Suppressor macrophage treated with lipopolysaccharide for 1 hour (primary cell): ENCODE measurements at regions not wholly inside any gene's neighbourhood (a gene's known extent, or its start where the extent isn't known, plus 50 kb on each side); places are given as distances from the start of the nearest gene placed in this dataset.
"Not testable (repeated sequence)": the region's sequence is repeated elsewhere in the genome, so short reads cannot be mapped to it uniquely, and the experiment has no call there.

Experiments used
- DNase-seq, 3 donors: peaks; one replicate each; pipeline ENCODE4 v3.0.0-alpha.2; 2020 to 2022

DNA sequence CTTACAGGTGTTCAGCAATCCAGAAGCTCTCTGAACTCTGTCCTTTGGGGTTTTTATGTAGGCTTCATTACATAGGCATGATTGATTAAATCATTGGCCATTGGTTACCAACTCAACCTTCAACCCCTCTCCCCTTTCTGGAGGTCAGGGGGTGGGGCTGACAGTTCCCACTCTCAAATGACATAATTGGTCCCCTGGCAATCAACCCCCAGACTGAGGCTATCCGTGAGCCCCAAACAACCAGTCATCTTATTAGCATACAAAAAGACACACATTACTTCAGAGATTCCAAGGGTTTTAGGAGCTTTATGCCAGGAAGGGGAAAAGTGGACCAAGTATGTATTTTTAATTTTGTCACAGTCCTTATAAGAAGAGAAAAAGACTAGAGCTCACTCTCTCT, 92.1 kb downstream of the ZNF467 start:
- DNase-seq: no peak

DNA sequence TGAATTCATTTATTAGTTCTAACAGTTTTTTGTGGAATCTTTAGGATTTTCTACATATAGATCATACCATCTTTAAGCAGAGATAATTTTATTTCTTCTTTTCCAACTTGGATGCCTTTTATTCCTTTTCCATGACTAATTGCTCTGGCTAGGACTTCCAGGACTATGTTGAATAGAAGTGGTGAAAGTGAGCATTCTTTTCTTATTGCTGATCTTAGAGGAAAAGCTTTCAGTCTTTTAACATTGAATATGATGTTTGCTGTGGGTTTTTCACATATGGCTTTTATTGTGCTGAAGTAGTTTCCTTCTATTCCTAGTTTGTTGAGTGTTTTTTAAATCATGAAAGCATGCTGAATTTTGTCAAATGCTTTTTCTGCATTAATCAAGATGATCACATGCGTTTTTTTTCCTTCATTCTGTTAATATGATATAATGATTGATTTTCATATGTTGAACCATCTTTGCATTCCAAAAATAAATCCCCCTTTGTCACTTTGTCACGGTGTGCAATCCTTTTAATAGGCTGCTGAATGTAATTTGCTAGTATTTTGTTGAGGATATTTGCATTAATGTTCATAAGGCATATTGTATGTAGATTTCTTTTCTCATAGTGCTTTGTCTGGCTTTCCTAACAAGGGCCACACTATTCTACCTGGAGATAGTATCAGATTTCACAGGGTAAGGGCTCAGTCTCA, 92.9 kb downstream of the ZNF467 start:
- no peak for DNase-seq

DNA sequence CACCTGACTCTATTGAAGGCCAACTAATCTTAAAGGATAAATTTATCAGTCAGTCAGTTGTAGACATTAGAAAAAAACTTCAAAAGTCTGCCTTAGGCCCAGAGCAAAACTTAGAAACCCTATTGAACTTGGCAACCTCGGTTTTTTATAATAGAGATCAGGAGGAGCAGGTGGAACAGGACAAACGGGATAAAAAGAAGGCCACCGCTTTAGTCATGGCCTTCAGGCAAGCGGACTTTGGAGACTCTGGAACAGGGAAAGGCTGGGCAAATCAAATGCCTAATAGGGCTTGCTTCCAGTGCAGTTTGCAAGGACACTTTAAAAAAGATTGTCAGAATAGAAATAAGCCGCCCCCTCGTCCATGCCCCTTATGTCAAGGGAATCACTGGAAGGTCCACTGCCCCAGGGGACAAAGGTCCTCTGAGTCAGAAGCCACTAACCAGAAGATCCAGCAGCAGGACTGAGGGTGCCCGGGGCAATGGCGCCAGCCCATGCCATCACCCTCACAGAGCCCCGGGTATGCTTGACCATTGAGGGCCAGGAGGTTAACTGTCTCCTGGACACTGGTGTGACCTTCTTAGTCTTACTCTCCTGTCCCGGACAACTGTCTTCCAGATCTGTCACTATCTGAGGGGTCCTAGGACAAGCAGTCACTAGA, 98.5 kb downstream of the ZNF467 start:
- DNase-seq: not testable (repeated sequence)

DNA sequence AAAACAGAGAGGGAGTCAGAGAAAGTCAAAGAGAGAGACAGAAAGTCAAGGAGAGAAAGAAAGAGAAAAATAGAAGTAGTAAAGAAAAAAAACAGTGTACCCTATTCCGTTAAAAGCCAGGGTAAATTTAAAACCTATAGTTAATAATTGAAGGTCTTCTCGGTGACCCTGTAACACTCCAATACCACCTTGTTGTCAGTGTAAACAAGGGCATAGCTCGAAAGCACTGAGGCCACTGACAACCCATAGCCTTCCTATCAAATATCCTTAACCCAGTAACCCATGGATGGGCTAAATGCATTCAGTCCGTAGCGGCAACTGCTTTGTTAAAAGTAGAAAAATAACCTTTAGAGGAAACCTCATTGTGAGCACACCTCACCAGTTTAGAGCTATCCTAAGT, 100.4 kb downstream of the ZNF467 start:
- no peak for DNase-seq

DNA sequence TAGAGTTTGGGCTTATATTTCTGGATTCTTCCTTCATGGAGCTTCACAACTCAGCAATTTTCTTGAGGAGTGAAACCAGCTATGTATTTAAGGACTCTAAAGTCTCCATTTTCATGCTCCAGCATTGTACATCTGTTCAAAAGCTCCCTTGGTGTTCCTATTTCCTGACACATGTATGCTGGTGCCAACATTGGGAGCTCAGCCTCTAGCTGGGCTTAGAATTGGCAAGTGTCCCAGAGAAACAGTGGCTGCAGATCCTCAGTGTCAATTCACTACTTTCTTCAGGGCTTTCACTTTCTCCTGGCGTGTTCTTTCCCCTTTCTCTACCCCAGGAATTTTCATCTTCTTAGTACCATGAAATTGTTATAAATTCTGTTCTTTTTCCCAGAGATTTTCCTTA, 103.1 kb downstream of the ZNF467 start:
- peak in 1 of 3 donors; percentile 3 for DNase-seq

DNA sequence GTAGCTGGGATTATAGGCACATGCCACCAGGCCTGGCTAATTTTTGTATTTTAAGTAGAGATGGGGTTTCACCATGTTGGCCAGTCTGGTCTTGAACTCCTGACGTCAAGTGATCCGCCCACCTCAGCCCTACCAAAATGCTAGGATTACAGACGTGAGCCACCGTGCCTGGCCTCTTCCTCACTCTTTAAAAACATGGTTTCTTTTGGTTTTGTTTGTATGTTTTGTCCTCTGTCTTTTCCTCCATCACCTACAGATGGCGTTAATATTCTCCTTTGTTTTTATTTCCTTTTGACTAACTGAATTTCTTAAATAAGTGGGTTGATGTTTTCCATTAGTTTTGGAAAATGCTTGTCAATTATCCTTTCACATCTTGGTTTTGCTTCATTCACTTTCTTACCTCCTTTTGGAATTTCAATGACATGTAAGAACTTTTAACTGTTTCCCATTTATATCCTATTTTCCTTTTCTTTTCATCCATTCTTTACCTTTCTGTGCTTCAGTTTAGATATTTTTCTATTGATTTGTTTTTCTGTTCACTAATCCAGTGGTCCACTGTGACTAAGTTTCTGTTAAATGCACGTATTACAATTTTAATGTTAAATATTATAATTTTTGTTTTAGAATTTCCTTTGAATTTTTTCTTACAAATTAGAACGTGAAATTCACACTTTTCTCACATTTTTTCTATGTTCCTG, 104.1 kb downstream of the ZNF467 start:
- peak; percentile 20 to 52 (median 27) for DNase-seq

GRCh38 chr7:149666360-149666945, 106.9 kb downstream of the ZNF467 start:
- DNase-seq: no peak

DNA sequence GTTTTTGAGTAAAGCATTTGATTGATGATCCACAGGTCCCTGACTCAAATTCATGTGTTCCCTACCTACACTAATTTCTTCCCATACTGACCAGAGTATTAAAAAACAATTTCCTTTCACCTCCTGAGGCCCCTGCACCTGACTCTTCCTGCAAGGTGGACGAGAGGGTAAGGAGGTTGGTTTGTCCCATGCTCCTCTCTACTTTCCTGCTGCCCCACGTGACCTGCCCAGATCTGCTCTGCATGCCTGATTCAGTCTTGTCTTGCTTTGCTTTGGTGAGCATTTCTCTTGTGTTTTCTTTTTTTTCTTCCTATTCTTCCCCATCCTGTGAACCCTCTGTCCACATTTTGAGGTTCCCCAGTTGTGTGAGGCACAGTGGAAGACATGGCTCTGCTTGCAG, 107.8 kb downstream of the ZNF467 start:
- DNase-seq: not testable (repeated sequence)

DNA sequence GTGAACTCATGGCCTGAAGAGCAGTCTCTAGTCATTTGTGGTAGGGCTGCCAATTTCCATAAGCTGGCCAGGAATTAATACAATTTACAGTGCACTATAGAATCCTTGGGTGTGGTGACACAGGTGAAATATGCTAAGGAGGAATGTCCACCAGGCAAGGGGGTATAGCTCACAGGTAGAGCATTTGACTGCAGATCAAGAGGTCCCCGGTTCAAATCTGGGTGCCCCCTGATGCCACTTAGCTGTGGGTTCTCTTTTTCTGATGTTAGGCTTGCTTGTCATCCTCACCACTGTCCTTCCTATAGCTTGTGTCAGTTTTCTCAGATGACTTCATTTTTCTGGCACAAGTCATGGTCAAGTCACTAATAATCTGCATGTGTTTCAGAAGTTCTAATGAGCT, 108.7 kb downstream of the ZNF467 start:
- no peak for DNase-seq

DNA sequence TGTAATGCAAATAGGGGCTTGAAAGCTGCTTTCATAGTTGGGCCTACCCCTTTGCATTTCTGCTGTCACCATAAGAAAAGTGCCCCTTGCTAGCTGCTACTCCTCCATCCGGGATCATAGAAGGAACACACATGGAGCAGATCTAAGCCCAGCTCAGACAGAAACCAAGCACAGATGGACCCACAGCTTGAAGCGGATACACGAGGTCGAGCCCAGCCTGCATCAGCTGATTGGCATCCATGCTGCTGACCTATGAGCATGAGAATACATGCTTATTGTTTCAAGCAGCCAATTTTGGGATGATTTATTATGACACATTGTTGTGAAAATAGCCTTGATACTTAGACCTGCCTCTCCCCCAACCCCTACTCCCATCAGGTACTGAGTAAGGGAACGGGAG, 109.2 kb downstream of the ZNF467 start:
- no peak for DNase-seq

DNA sequence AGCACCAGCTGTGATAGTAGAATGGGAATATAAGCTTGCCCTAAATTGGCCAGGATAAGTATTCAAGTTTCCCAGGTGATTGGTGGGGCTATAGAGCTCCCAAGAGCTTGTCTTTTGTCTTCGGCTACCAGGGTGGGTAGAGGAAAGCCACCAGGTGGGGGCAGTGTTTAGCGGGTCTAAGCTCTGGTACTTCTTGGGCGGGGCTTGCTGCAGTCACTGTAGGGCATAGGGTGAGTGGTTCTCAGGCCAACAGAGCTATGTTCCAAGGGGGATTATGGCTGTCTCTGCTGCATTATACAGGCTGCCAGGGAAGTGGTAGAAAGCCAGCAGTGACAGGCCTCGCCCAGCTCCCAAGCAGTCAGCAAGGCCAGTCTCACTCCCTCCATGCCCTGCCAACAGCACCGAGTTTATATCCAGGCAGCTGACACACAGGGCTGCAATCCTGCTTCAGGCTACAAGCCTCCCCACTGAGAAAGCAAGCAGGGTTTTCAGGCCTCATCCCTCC, 110.7 kb downstream of the ZNF467 start:
- peak; percentile 72 to 89 (median 84) for DNase-seq

GRCh38 chr7:149655784-149656183, 117.6 kb downstream of the ZNF467 start:
- DNase-seq: no peak

DNA sequence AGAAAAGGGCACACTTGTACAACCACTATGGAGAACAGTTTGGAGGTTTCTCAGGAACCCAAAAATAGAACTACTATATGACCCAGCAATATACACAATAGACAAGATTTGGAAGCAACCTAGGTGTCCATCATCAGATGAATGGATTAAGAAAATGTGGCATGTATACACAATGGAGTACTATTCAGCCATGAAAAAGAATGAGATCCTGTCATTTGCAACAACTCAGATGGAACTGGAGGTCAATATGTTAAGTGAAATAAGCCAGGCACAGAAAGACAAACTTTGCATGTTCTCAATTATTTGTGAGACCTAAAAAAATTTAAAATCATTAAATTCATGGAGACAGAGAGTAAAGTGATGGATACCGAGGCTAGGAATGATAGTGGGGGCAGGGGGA, 118.8 kb downstream of the ZNF467 start:
- DNase-seq: no peak

DNA sequence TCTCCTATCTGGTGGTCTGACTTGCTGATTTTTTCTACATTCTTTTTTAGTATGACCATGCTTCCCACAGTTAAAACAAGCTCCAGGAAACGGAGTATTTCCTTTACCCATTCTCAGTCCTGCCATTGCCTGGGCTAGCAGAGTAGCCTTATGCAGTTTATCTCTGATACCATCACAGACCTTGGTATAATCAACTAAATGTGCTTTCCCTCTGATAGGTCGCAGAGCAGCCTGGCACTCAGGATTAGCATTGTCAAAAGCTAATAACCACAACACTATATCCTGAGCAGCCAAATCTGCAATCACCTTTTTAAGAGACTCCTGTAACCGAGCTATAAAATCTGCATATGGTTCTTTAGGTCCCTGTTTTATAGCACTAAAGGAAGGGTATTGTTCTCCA, 123.2 kb downstream of the ZNF467 start:
- not testable (repeated sequence) for DNase-seq

- no peak for DNase-seq
These were observed 128.6 kb downstream of the ZNF467 start for GRCh38 chr7:149644754-149645153.

GRCh38 chr7:149642589-149642988, 130.8 kb downstream of the ZNF467 start:
- no peak for DNase-seq

DNA sequence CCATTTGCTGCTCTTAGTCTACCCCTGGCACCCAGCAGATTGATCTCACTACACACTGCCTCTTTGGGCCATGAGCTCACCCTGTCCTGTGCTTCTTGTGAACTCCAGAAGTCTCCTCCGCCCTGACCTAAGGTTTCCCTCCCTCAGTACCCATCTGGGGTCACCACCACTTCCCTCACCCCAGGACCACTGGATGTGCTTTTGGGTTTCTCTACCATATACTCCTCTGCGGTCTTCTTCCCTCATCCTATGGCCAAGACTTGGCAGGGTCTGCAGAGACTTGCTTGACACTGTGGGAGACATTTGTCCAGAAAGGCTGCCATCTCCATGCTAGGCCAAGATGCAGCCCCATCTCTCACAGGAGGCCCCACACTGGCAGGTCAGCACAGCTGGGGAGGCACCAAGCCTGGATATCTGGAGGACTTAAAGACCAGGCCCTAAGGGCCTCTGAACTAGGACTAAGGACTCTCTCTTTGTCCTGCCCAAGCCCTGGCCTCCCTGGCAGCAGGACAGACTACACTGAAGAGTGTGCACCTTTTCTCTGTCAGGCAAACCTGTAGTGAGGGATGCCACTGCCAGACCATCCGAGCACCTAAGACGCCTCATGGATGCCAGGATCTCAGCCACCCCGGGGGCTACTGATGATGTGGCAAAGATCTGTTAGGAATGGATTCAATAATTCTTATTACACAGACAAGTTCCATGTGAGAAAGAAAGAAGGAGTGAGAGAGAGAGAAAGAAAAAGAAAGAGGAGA, 134.6 kb downstream of the ZNF467 start:
- DNase-seq: no peak

GRCh38 chr7:149637911-149638565, 135.3 kb downstream of the ZNF467 start:
- DNase-seq: no peak

DNA sequence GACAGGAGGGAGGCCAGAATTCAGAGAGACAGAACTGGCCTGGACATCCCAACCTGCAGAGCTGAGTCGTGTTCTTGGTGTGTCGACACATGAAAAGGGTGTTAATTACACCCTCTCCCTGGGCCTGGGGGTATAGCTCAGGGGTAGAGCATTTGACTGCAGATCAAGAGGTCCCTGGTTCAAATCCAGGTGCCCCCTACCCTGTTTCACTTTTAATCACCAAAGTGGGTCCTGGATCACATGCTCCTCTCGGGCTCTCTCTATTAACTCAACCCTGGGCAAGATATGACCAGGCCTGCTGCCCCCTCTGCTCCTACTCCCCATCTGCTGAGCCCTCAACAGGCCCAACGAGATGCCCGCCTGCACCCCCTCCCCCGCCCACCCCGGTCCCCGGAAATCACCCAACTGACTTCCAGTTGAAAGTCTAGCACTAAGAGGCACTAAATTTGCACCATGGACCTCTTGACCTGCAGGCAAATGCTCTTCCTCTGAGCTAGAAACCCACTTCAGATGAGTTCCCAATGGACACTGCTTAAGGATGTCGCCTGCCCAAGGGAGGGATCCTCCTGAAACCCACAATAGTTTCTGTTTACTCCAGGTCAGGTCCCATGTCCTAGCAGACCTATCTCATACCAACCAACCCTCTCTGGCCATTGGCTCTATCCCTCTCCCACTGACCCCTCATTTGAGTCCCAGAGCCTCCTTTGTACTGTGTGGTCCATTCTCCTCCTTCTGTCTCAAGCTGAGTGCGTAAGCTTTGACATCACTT, 137.6 kb downstream of the ZNF467 start:
- no peak for DNase-seq

GRCh38 chr7:149633976-149634945, 136.7 kb upstream of the ZNF746 start:
- no peak for DNase-seq
